A549 (cell line): ENCODE measurements at regions not wholly inside any gene's neighbourhood (a gene's known extent, or its start where the extent isn't known, plus 50 kb on each side); places are given as distances from the start of the nearest gene placed in this dataset.

ENCODE experiments used
- CEBPB ChIP-seq, 2 experiments: fragments of >200 bp in 1 of 2; sonication (Bioruptor Twin) in 1 of 2; formaldehyde crosslinking in 1 of 2; IDR thresholded peaks; 2 replicates each; pipeline ENCODE4 v1.6.1; 2012 to 2016
- CHD4 ChIP-seq: fragments of 200-600 bp; sonication (generic); IDR thresholded peaks from 2 replicates; pipeline ENCODE4 v1.6.1; 2016; ENCODE audit warnings: antibody characterized with exemption, mild to moderate bottlenecking, borderline replicate concordance
- EHMT2 ChIP-seq: fragments of 200-600 bp; sonication (generic); IDR thresholded peaks from 2 replicates; pipeline ENCODE4 v1.6.1; 2016; ENCODE audit warnings: antibody characterized with exemption, low read depth, mild to moderate bottlenecking, moderate library complexity
- HDAC2 ChIP-seq: fragments of 200-600 bp; sonication (generic); IDR thresholded peaks from 2 replicates; pipeline ENCODE4 v1.6.1; 2016
- MAX ChIP-seq: IDR thresholded peaks from 2 replicates; pipeline ENCODE4 v1.6.1; 2012
- MYC ChIP-seq: IDR thresholded peaks from 2 replicates; pipeline ENCODE4 v1.6.1; 2012; ENCODE audit warnings: mild to moderate bottlenecking, inconsistent platforms, low read length, improper control_type of control experiment, borderline replicate concordance
- POLR2A ChIP-seq: IDR thresholded peaks from 2 replicates; pipeline ENCODE4 v1.6.1; 2012; ENCODE audit warnings: mild to moderate bottlenecking, low read length
- RCOR1 ChIP-seq: fragments of 150-350 bp; IDR thresholded peaks from 2 replicates; pipeline ENCODE4 v1.6.1; 2014; ENCODE audit warnings: antibody characterized with exemption, low read length, low read depth
- TFCP2L1 ChIP-seq: fragments of 250-450 bp; sonication (Bioruptor Pico); IDR thresholded peaks from 2 replicates; pipeline ENCODE4 v1.5.0; 2021; ENCODE audit warnings: mild to moderate bottlenecking
- TF ChIP-seq, protein P1 (sequence below): fragments of >200 bp; sonication (Bioruptor Twin); formaldehyde crosslinking; IDR thresholded peaks from 3 replicates; pipeline ENCODE4 v1.5.1; 2016

- TF ChIP-seq TFCP2L1 (CRISPR knock-in tag), result no peak
- no peak for TF ChIP-seq HDAC2
- no peak for TF ChIP-seq MYC
- TF ChIP-seq, protein P1, sequence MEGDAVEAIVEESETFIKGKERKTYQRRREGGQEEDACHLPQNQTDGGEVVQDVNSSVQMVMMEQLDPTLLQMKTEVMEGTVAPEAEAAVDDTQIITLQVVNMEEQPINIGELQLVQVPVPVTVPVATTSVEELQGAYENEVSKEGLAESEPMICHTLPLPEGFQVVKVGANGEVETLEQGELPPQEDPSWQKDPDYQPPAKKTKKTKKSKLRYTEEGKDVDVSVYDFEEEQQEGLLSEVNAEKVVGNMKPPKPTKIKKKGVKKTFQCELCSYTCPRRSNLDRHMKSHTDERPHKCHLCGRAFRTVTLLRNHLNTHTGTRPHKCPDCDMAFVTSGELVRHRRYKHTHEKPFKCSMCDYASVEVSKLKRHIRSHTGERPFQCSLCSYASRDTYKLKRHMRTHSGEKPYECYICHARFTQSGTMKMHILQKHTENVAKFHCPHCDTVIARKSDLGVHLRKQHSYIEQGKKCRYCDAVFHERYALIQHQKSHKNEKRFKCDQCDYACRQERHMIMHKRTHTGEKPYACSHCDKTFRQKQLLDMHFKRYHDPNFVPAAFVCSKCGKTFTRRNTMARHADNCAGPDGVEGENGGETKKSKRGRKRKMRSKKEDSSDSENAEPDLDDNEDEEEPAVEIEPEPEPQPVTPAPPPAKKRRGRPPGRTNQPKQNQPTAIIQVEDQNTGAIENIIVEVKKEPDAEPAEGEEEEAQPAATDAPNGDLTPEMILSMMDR, result no peak
- TF ChIP-seq MAX, result no peak
- TF ChIP-seq CHD4, result no peak
- no peak for TF ChIP-seq CEBPB (IDR thresholded peaks at IDR 0.05)
- no peak for TF ChIP-seq RCOR1
- no peak for TF ChIP-seq EHMT2
- no peak for TF ChIP-seq POLR2A
Observed at GRCh38 chr2:198424112-198424511, 619.7 kb downstream of the PLCL1 start.
